ENCODE measurements at regions not wholly inside any gene's neighbourhood (a gene's known extent, or its start where the extent isn't known, plus 50 kb on each side); places are given as distances from the start of the nearest gene placed in this dataset.

- TF ChIP-seq CTCF (IDR thresholded peaks at IDR 0.05): no peak
- no peak for TF ChIP-seq POLR2A (IDR thresholded peaks at IDR 0.05)
Measured at GRCh38 chr3:159664006-159664405, 324.6 kb upstream of the IL12A start.
